Liver (tissue), 8 donors: ENCODE measurements at regions not wholly inside any gene's neighbourhood (a gene's known extent, or its start where the extent isn't known, plus 50 kb on each side); places are given as distances from the start of the nearest gene placed in this dataset.

Experiments
- DNase-seq: peaks from one replicate; pipeline ENCODE4 v3.0.0-alpha.2; 2017; ENCODE audit warnings: low spot score
- H3K27ac ChIP-seq, 2 donors: one replicate each; pipeline ENCODE4 v1.7.0; 2013; ENCODE audit warnings: inconsistent platforms in 2 of 2, low read length in 2 of 2, control low read depth in 1 of 2, low read depth in 1 of 2, mild to moderate bottlenecking in 1 of 2
- H3K27me3 ChIP-seq, 4 donors: one replicate each; pipeline versions ENCODE4 v1.6.1 to v1.7.0; 2013; ENCODE audit warnings: low read length in 3 of 4, inconsistent platforms in 1 of 4, mild to moderate bottlenecking in 1 of 4, moderate library complexity in 1 of 4; ENCODE audit not compliant: control insufficient read depth in 4 of 4, insufficient read depth in 4 of 4
- H3K36me3 ChIP-seq, 4 donors: one replicate each; pipeline versions ENCODE4 v1.6.1 to v1.7.0; 2013; ENCODE audit warnings: low read length in 3 of 4, mild to moderate bottlenecking in 3 of 4, low read depth in 1 of 4, moderate library complexity in 1 of 4; ENCODE audit not compliant: control insufficient read depth in 4 of 4, insufficient read depth in 3 of 4
- H3K4me1 ChIP-seq, 4 donors: one replicate each; pipeline versions ENCODE4 v1.6.1 to v1.7.0; 2013; ENCODE audit warnings: low read length in 3 of 4, mild to moderate bottlenecking in 3 of 4, moderate library complexity in 1 of 4; ENCODE audit not compliant: control insufficient read depth in 4 of 4, insufficient read depth in 4 of 4
- H3K4me3 ChIP-seq, 3 donors: one replicate each; pipeline versions ENCODE4 v1.6.1 to v1.7.0; 2013; ENCODE audit warnings: low read length in 3 of 3, control low read depth in 1 of 3, low read depth in 1 of 3, mild to moderate bottlenecking in 1 of 3
- H3K9ac ChIP-seq, 2 donors: one replicate each; pipeline ENCODE4 v1.7.0; 2013; ENCODE audit warnings: low read length in 2 of 2, mild to moderate bottlenecking in 2 of 2, moderate library complexity in 2 of 2, control low read depth in 1 of 2, low read depth in 1 of 2
- H3K9me3 ChIP-seq, 4 donors: one replicate each; pipeline versions ENCODE4 v1.6.1 to v1.7.0; 2013; ENCODE audit warnings: low read length in 3 of 4; ENCODE audit not compliant: control insufficient read depth in 4 of 4
- EGR1 ChIP-seq, 2 donors: IDR thresholded peaks; 2 replicates each; pipeline ENCODE4 v1.6.1; 2016 to 2018; ENCODE audit warnings: antibody characterized with exemption in 2 of 2, low read depth in 2 of 2
- FOXA1 ChIP-seq: IDR thresholded peaks from 2 replicates; pipeline ENCODE4 v1.6.1; 2016; ENCODE audit warnings: antibody characterized with exemption
- FOXA2 ChIP-seq: IDR thresholded peaks from 2 replicates; pipeline ENCODE4 v1.6.1; 2016; ENCODE audit warnings: antibody characterized with exemption
- GABPA ChIP-seq, 2 donors: IDR thresholded peaks in 1 of 2; conservative IDR thresholded peaks in 1 of 2; 2 replicates each; pipeline ENCODE4 v1.6.1; 2016; ENCODE audit warnings: antibody characterized with exemption in 2 of 2, mild to moderate bottlenecking in 1 of 2, moderate library complexity in 1 of 2
- HNF4A ChIP-seq, 2 donors: conservative IDR thresholded peaks; 2 replicates each; pipeline ENCODE4 v1.6.1; 2016; ENCODE audit warnings: antibody characterized with exemption in 2 of 2, mild to moderate bottlenecking in 2 of 2
- HNF4G ChIP-seq: IDR thresholded peaks from 2 replicates; pipeline ENCODE4 v1.6.1; 2016; ENCODE audit warnings: antibody characterized with exemption
- JUND ChIP-seq, 2 donors: IDR thresholded peaks; 2 replicates each; pipeline ENCODE4 v1.6.1; 2016; ENCODE audit warnings: antibody characterized with exemption in 2 of 2
- NR2F2 ChIP-seq: IDR thresholded peaks from 2 replicates; pipeline ENCODE4 v1.6.1; 2016; ENCODE audit warnings: antibody characterized with exemption
- RAD21 ChIP-seq, 2 donors: IDR thresholded peaks; 2 replicates each; pipeline ENCODE4 v1.6.1; 2016; ENCODE audit warnings: antibody characterized with exemption in 2 of 2, mild to moderate bottlenecking in 2 of 2
- RXRA ChIP-seq, 2 donors: IDR thresholded peaks; 2 replicates each; pipeline ENCODE4 v1.6.1; 2017 to 2018; ENCODE audit warnings: antibody characterized with exemption in 2 of 2, mild to moderate bottlenecking in 1 of 2
- SP1 ChIP-seq: IDR thresholded peaks from 2 replicates; pipeline ENCODE4 v1.6.1; 2018; ENCODE audit warnings: antibody characterized with exemption, mild to moderate bottlenecking
- TAF1 ChIP-seq: conservative IDR thresholded peaks from 2 replicates; pipeline ENCODE4 v1.6.1; 2016; ENCODE audit warnings: antibody characterized with exemption, mild to moderate bottlenecking
- YY1 ChIP-seq: IDR thresholded peaks from 2 replicates; pipeline ENCODE4 v1.6.1; 2016; ENCODE audit warnings: antibody characterized with exemption, mild to moderate bottlenecking
- ZBTB33 ChIP-seq: IDR thresholded peaks from 2 replicates; pipeline ENCODE4 v1.6.1; 2016; ENCODE audit warnings: antibody characterized with exemption
- WGBS: extraction: QIAGEN DNeasy Blood & Tissue Kit; methylation state at CpG from one replicate; pipeline ENCODE4 v1.1.7; 2013; 5-methylcytosine and 5-hydroxymethylcytosine counted together
- TF ChIP-seq, protein P1 (sequence below): IDR thresholded peaks from 2 replicates; pipeline ENCODE4 v1.6.1; 2016; ENCODE audit warnings: antibody characterized with exemption
- TF ChIP-seq, protein P2 (sequence below): IDR thresholded peaks from 2 replicates; pipeline ENCODE4 v1.6.1; 2016; ENCODE audit warnings: antibody characterized with exemption
- TF ChIP-seq, protein P3 (sequence below): fragments of 150-350 bp; IDR thresholded peaks from 2 replicates; pipeline ENCODE4 v1.5.1; 2017; ENCODE audit warnings: improper control_type of control experiment, low read depth, low read length; ENCODE audit not compliant: missing input control
- TF ChIP-seq, protein P4 (sequence below): IDR thresholded peaks from 2 replicates; pipeline ENCODE4 v1.6.1; 2016; ENCODE audit warnings: antibody characterized with exemption, mild to moderate bottlenecking
- donor health status: healthy.
- donor health status: healthy.
- donor health status: healthy.
- donor health status: healthy.
- donor health status: healthy.

DNA sequence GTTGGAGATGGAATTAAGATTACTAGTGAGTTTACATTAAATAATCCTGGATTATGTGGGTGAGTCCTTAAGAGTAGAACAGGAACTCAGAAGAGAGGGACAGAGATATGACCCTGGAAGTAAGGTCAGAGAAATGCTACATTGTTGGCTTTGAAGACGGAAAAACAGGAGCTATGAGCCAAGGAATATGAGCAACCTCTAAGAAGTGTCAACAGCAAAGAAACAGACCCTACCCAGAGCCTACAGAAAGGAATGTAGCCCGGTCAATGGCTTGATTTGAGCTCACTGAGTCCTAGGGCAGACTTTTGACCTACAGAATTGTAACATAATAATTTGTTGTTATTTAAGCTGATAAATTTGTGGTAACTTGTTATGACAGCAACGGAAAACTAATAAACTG lies 304.9 kb downstream of the IPMK start:
- H3K4me1 ChIP-seq, result peaks cover 2 to 15% (median 7%) of the 10 kb centered on the region in 4 donors
- H3K27me3 ChIP-seq, result no peaks in the 10 kb centered on the region
- TF ChIP-seq ZBTB33 (no peak), EGR1 (IDR thresholded peaks at IDR 0.05; ENCODE audit: low read depth in 2 of 2) (no peak), RXRA (IDR thresholded peaks at IDR 0.05) (no peak), HNF4G (no peak), FOXA1 (no peak)
- H3K9ac ChIP-seq, result no peak overlapping the region
- H3K36me3 ChIP-seq, result no peaks in the 10 kb centered on the region
- no peak overlapping the region for H3K27ac ChIP-seq
- H3K9me3 ChIP-seq, result no peaks in the 10 kb centered on the region
- no peak for DNase-seq
- 82% methylated on average over 3 of the region's 3 CpGs for WGBS
- H3K4me3 ChIP-seq, result no peak overlapping the region

GRCh38 chr10:57961487-57961886 lies 306.2 kb downstream of the IPMK start:
- Histone ChIP-seq H3K27me3 (no peaks in the 10 kb centered on the region), H3K9ac (no peak overlapping the region), H3K9me3 (no peaks in the 10 kb centered on the region), H3K27ac (no peak overlapping the region), H3K4me1 (peaks cover 2 to 15% (median 7%) of the 10 kb centered on the region in 4 donors), H3K4me3 (no peak overlapping the region), H3K36me3 (no peaks in the 10 kb centered on the region)
- TF ChIP-seq, protein P1, sequence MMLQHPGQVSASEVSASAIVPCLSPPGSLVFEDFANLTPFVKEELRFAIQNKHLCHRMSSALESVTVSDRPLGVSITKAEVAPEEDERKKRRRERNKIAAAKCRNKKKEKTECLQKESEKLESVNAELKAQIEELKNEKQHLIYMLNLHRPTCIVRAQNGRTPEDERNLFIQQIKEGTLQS, result no peak
- TF ChIP-seq ZBTB33 (no peak), GABPA (IDR thresholded peaks at IDR 0.05 in 1 of 2, conservative IDR thresholded peaks at IDR 0.05 in 1 of 2) (no peak), FOXA1 (no peak), YY1 (no peak), TAF1 (no peak), NR2F2 (no peak), HNF4A (conservative IDR thresholded peaks at IDR 0.05) (no peak), JUND (IDR thresholded peaks at IDR 0.05) (no peak), FOXA2 (no peak), RAD21 (IDR thresholded peaks at IDR 0.05) (no peak), HNF4G (no peak), RXRA (IDR thresholded peaks at IDR 0.05) (no peak), EGR1 (IDR thresholded peaks at IDR 0.05; ENCODE audit: low read depth in 2 of 2) (no peak), SP1 (no peak)
- TF ChIP-seq, protein P2, sequence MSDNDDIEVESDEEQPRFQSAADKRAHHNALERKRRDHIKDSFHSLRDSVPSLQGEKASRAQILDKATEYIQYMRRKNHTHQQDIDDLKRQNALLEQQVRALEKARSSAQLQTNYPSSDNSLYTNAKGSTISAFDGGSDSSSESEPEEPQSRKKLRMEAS, result no peak
- TF ChIP-seq, protein P3, sequence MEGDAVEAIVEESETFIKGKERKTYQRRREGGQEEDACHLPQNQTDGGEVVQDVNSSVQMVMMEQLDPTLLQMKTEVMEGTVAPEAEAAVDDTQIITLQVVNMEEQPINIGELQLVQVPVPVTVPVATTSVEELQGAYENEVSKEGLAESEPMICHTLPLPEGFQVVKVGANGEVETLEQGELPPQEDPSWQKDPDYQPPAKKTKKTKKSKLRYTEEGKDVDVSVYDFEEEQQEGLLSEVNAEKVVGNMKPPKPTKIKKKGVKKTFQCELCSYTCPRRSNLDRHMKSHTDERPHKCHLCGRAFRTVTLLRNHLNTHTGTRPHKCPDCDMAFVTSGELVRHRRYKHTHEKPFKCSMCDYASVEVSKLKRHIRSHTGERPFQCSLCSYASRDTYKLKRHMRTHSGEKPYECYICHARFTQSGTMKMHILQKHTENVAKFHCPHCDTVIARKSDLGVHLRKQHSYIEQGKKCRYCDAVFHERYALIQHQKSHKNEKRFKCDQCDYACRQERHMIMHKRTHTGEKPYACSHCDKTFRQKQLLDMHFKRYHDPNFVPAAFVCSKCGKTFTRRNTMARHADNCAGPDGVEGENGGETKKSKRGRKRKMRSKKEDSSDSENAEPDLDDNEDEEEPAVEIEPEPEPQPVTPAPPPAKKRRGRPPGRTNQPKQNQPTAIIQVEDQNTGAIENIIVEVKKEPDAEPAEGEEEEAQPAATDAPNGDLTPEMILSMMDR, result no peak
- TF ChIP-seq, protein P4, sequence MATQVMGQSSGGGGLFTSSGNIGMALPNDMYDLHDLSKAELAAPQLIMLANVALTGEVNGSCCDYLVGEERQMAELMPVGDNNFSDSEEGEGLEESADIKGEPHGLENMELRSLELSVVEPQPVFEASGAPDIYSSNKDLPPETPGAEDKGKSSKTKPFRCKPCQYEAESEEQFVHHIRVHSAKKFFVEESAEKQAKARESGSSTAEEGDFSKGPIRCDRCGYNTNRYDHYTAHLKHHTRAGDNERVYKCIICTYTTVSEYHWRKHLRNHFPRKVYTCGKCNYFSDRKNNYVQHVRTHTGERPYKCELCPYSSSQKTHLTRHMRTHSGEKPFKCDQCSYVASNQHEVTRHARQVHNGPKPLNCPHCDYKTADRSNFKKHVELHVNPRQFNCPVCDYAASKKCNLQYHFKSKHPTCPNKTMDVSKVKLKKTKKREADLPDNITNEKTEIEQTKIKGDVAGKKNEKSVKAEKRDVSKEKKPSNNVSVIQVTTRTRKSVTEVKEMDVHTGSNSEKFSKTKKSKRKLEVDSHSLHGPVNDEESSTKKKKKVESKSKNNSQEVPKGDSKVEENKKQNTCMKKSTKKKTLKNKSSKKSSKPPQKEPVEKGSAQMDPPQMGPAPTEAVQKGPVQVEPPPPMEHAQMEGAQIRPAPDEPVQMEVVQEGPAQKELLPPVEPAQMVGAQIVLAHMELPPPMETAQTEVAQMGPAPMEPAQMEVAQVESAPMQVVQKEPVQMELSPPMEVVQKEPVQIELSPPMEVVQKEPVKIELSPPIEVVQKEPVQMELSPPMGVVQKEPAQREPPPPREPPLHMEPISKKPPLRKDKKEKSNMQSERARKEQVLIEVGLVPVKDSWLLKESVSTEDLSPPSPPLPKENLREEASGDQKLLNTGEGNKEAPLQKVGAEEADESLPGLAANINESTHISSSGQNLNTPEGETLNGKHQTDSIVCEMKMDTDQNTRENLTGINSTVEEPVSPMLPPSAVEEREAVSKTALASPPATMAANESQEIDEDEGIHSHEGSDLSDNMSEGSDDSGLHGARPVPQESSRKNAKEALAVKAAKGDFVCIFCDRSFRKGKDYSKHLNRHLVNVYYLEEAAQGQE, result no peak
- WGBS, result 83% methylated on average over 2 of the region's 2 CpGs
- DNase-seq, result no peak
